ENCODE measurements at regions not wholly inside any gene's neighbourhood (a gene's known extent, or its start where the extent isn't known, plus 50 kb on each side); places are given as distances from the start of the nearest gene placed in this dataset.

DNA sequence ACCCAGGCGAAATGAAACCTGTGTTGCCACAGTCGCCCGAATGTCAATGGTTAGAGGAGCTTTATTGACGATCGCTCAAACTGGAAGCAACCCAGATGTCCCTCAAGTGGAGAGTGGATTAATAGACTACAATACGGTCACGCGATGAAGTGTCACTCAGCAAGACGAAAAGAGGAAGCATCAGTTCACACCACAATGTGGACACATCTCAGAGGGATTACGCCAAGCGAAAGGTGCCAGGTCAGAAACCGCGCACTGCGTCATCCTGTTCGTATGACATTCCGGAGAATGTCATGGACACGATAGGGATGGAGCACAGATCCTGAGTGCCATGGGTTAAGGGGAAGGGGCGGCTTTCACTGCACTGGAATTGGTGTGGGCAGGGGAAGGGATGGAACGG lies 111.7 kb downstream of the HMX1 start:
- Histone ChIP-seq H3K27me3 (no peaks in the 10 kb centered on the region), H3K27ac (no peak overlapping the region), H3K9me3 (no peaks in the 10 kb centered on the region), H3K4me3 (no peak overlapping the region), H3K36me3 (no peaks in the 10 kb centered on the region), H3K4me1 (no peaks in the 10 kb centered on the region)
- peak in 2 of 3 donors; percentile 3 to 6 for DNase-seq
- ATAC-seq: no peak
- 74% methylated on average over 16 of the region's 19 CpGs for WGBS (ENCODE audit: insufficient coverage, low coverage, low lambda C conversion rate, missing lambda C conversion rate)
- no peak for TF ChIP-seq POLR2A (IDR thresholded peaks at IDR 0.05)
- TF ChIP-seq, protein P1, sequence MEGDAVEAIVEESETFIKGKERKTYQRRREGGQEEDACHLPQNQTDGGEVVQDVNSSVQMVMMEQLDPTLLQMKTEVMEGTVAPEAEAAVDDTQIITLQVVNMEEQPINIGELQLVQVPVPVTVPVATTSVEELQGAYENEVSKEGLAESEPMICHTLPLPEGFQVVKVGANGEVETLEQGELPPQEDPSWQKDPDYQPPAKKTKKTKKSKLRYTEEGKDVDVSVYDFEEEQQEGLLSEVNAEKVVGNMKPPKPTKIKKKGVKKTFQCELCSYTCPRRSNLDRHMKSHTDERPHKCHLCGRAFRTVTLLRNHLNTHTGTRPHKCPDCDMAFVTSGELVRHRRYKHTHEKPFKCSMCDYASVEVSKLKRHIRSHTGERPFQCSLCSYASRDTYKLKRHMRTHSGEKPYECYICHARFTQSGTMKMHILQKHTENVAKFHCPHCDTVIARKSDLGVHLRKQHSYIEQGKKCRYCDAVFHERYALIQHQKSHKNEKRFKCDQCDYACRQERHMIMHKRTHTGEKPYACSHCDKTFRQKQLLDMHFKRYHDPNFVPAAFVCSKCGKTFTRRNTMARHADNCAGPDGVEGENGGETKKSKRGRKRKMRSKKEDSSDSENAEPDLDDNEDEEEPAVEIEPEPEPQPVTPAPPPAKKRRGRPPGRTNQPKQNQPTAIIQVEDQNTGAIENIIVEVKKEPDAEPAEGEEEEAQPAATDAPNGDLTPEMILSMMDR (IDR thresholded peaks at IDR 0.05): no peak
- intact Hi-C loops (cut with DNase I): no loop called here

DNA sequence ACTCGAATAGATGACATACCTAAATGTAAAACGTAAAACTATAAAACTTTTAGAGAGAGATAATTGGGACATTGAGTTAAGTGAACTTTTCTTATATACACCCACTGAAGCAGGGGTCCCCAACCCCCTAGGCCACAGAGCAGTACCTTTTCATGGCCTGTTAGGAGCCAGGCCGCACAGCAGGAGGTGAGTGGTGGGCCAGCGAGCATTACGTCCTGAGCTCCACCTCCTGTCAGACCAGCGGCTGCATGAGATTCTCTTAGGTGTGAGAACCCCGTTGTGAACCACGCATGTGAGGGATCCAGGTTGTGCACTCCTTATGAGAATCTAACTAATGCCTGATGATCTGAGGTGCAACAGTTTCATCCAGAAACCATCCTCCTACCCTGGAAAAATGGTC lies 114.8 kb downstream of the HMX1 start:
- ATAC-seq: no peak
- Histone ChIP-seq H3K4me1 (no peaks in the 10 kb centered on the region), H3K4me3 (no peak overlapping the region), H3K36me3 (no peaks in the 10 kb centered on the region), H3K27me3 (no peaks in the 10 kb centered on the region), H3K27ac (no peak overlapping the region), H3K9me3 (no peaks in the 10 kb centered on the region)
- WGBS (ENCODE audit: insufficient coverage, low coverage, low lambda C conversion rate, missing lambda C conversion rate): 37% methylated on average over 6 of the region's 8 CpGs
- no peak for TF ChIP-seq POLR2A (IDR thresholded peaks at IDR 0.05)
- TF ChIP-seq, protein P1 (IDR thresholded peaks at IDR 0.05): no peak
- intact Hi-C loops (cut with DNase I): no loop called here
- DNase-seq: peak in 2 of 3 donors; percentile 2 to 31

DNA sequence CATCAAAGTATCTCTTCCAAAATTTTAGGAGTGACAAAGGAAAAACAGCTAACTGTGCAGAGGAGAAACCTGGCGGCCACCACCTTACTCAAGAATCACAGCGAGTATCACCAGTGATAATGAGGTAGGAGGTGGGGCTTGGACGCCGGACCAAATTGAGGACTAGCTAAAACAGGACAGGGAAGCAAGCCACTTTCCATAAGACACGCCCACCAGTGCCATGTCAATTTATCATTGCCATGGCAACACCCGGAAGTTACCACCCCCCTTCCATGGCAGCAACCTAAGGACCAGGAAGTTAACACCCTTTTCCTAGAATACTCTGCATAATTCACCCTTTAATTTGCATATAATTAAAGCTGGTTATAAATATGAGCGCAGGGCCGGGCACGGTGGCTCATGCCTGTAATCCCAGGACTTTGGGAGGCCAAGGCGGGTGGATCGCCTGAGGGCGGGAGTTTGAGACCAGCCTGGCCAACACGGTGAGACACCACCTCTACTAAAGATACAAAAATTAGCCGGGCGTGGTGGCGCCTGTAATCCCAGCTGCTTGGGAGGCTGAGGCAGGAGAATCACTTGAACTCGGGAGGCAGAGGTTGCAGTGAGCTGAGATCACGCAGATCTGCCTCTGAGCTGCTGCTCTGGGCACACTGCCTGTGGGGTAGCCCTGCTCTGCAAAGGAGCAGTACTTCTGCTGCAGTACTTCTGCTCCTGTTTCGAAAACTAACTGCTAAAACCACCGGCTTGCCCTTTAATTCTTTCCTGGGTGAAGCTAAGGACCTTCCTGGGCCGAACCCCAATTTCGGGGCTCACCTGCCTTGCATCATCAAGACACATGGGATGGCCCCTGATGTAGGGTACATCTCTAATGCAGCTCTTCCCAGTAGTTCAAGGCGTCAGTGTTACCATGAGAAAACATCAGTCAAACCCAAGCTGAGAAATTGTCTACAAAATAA lies 116.7 kb downstream of the HMX1 start:
- ATAC-seq (no peak), DNase-seq (peak in 2 of 3 donors; percentile 5 to 11)
- Histone ChIP-seq H3K27me3 (no peaks in the 10 kb centered on the region), H3K9me3 (no peaks in the 10 kb centered on the region), H3K36me3 (no peaks in the 10 kb centered on the region), H3K4me3 (no peak overlapping the region), H3K27ac (no peak overlapping the region), H3K4me1 (no peaks in the 10 kb centered on the region)
- intact Hi-C loops (cut with DNase I): no loop called here
- TF ChIP-seq, protein P1 (IDR thresholded peaks at IDR 0.05): no peak
- TF ChIP-seq POLR2A (IDR thresholded peaks at IDR 0.05): no peak
- WGBS (ENCODE audit: insufficient coverage, low coverage, low lambda C conversion rate, missing lambda C conversion rate): 70% methylated on average over 10 of the region's 23 CpGs

DNA sequence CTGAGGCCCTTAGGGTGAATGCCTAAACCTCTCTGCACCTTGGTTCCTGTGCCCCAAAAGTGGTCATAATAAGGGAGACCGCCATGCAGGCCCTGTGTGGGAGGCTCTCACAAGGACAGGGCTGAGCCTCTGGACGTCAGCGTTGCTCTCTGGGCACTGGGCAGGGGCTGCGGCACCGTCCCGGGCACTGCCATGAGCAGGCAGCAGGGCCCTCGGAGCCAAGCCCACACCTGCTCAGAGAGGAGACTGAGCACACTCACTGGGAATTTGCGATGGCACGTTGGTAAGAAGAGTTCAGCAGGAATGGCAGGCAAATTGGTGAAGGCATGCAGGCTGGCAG lies 123.4 kb downstream of the HMX1 start:
- intact Hi-C loops (cut with DNase I): no loop called here
- no peak overlapping the region for H3K4me3 ChIP-seq
- H3K4me1 ChIP-seq: no peaks in the 10 kb centered on the region
- H3K27ac ChIP-seq: no peak overlapping the region
- DNase-seq (peak in 2 of 3 donors; percentile 6 to 22), ATAC-seq (peak in 1 of 4 donors; percentile 30)
- 60% methylated on average over 1 of the region's 9 CpGs for WGBS (ENCODE audit: insufficient coverage, low coverage, low lambda C conversion rate, missing lambda C conversion rate)
- TF ChIP-seq, protein P1 (IDR thresholded peaks at IDR 0.05): no peak
- TF ChIP-seq POLR2A (IDR thresholded peaks at IDR 0.05): no peak
- no peaks in the 10 kb centered on the region for H3K9me3 ChIP-seq
- H3K27me3 ChIP-seq: no peaks in the 10 kb centered on the region
- no peaks in the 10 kb centered on the region for H3K36me3 ChIP-seq

All from right lobe of liver (tissue), 6 donors.